Sciatic nerve (tissue), 2 donors: ENCODE measurements at regions not wholly inside any gene's neighbourhood (a gene's known extent, or its start where the extent isn't known, plus 50 kb on each side); places are given as distances from the start of the nearest gene placed in this dataset.
"Not testable (repeated sequence)": the region's sequence is repeated elsewhere in the genome, so short reads cannot be mapped to it uniquely, and the experiment has no call there.

Experiments used
- ATAC-seq: fragments of 200-7000 bp; cut with Tn5 transposase; one replicate; pipeline ENCODE4 v1.9.1; 2020; ENCODE audit warnings: mild to moderate bottlenecking, moderate library complexity
- DNase-seq: peaks from one replicate; pipeline ENCODE4 v3.0.0-alpha.2; 2020; ENCODE audit warnings: low spot score
- intact Hi-C: fragments of 100-400 bp; cut with DNase I; formaldehyde crosslinking; loops from one replicate; pipeline ENCODE4 v1.14.2; 2022
- donor health status: DM: no; HTN: no; CAD: no.
- donor health status: DM: no; HTN: no; CAD: no.

DNA sequence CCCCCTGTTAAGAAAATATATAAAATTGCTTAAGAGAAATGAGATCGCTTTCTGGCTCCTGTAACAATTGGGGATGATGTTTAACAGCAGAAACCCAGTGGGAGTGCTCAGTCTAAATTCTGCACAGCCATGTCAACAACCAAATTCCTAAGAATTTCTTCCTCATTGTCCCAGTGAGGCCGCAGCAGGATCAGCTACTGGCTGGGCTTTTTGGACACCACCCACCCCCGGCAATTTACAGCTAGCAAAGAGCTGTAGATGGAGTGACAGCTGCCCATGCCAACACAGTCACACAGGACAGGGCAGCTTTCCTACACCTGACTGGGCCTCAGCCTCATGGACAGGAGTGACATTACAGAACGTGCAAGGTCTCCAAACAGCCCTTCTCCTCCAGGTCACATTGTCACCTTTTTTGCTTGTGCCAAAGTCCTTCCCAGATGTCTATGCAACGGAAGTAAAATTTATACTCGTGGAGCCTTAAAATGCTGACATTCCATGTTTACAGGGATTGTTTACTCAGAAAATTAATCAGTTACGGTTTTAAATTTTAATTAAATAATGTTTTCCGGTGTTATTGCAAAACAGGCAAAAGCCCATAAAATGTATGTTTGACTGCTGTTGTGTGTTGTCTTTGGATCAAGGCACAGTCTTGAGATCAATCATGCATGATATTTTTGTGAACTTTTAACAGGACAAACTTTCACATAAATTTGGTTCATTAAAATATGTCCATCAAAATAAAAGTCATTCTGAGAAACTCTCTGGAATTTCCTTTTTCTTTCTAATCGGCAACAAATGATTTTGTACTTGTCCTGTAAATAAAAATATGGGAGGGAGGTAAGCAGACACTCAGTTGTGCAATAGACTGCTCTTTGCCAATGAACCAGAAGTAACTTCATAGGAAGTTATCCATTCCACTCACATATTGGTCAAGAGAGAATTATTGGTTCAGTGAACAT is 943.2 kb downstream of the MCTP2 start:
- peak; percentile 66 for DNase-seq
- intact Hi-C loops = no loop called here
- peak; percentile 85 for ATAC-seq

DNA sequence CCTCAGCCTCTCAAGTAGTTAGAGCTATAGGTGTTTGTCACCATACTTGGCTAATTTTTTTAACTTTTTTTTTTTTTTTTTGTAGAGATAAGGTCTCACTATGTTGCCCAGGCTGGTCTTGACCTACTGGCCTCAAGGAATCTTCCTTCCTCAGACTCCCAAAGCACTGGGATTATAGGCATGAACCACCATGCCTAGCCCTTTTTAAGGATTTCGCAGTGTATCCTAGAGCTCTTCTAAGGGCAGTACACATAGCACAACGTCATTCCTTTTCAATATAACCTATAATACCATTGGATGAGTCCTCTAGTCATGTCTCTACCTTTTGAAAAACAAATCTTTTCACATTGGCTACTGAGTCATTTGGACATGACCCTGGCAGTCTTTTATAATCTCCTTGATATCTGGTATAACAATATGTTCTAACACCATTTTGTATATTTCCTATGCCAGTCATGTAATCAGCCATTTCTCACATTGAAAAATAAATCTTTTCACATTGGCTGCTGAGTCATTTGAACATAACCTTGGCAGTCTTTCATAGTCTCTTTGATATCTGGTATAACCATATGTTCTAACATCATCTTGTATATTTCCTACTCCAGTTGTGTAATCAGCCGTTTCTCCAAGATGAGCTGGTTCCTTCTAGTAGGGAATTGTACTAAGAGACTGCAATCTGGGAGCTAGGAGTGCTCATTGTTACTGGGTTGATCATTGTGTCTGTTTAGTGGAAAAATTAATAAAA is 944.7 kb downstream of the MCTP2 start:
- DNase-seq (no peak), ATAC-seq (no peak)
- intact Hi-C loops = no loop called here

DNA sequence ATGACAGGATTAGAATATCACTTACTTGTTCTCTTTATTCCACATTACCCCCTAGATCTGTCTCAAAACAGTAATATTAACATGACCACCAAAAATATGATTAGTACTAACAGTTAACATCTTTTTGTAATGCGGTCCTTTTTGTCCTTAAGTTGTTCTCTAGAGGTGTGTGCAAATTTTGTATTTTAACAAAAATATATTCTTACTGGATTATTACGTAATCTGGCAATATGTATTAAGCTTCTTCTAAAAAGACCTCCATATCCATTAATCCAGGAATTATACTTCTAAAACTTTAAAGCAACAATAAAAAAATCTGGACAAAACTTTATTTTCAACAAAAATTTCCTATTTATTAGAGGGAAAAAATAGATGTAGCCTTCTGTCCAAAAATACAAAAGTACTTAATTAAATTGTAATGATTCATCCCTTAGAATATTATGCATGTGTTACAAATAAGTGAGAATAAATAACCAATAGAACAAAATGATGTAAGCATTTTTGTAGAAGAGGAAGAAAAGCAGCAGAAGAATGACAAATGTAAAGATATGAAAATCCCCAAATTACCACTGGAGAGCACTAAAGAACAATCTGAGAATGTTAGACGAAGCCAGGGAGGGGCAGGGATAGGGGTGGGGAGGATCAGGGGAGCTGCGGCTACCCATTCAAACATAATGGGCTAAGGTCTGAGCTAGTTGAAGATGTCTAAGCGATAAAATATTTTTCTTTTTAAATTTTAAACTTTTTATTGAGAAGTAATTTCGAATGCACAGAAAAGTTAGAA is 945.6 kb downstream of the MCTP2 start:
- DNase-seq (no peak), ATAC-seq (no peak)
- intact Hi-C loops = no loop called here

DNA sequence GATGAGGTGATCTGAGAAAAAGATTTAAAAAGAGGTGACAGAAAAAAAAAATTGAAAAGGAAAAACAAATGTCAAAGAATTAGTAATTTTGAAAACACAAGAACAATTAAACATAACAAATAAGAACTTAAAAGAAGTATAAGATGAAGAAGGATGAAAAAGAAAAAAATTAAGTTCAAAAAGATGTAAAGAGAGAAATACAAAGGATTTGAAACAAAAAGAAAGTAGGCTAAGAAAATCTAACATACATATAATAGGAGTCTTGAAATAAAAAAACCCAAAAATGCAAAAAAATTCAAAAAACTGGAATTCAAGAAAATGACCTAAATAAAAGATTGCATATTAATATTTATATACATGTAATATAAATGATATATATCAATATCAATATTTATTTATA is 949.2 kb downstream of the MCTP2 start:
- intact Hi-C loops = no loop called here
- no peak for DNase-seq
- ATAC-seq = no peak

DNA sequence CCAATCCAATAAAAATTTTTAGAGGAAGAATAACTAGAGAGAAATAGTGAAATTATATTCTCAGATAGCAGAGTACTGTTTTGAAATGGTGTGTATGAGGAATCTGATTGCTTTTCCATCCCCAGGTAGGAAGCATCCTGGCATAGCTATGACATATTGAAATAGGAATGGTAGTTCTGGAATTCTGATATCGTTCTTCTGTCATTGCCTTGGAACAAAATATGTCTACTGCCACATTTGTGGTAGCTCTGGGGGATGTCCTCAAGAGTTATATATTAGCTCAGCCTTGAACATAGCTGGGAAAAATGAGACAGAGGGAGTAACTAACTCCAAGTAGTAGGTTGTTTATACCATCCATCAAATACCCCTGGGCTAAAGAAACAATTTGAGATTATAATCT is 950.7 kb downstream of the MCTP2 start:
- no peak for DNase-seq
- ATAC-seq = no peak
- intact Hi-C loops = no loop called here

DNA sequence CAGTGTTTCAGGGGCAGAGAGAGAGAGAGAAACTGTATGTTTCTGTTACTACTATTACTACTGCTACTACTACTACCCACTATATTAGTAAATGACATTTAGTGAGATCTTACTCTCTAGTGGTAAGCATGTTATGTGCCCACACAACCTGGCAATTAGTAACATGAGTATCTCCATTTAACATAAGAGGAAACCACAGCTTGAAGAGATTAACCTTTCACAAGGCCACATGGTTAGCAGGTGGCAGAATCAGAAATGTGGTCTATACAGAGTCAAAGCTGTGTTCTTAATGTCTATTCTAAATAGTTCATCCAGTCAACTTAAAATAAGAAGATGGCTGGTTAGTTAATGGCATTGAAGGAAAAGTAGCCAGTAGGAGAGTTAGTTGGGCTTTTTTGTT is 961.6 kb downstream of the MCTP2 start:
- intact Hi-C loops = no loop called here
- ATAC-seq (no peak), DNase-seq (no peak)

DNA sequence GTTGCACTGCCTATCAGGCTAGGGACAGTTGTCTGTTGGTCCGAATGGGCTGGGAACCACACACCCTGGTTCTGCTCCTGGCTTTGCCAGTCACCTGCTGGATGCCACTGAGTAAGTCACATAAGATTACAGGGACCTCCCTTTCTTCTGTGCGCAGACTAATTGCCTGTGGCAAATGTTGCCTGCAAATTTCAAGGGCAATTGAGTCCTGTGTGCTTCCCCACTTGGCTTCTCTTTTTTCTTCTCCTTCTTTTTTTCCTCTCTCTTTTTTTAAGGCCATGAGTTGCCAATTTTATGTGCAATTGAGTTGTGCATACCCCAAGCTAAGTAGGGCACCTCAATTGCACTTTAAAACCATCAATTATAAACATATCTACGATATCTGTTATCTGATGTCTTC is 963.4 kb downstream of the MCTP2 start:
- intact Hi-C loops = no loop called here
- DNase-seq = no peak

DNA sequence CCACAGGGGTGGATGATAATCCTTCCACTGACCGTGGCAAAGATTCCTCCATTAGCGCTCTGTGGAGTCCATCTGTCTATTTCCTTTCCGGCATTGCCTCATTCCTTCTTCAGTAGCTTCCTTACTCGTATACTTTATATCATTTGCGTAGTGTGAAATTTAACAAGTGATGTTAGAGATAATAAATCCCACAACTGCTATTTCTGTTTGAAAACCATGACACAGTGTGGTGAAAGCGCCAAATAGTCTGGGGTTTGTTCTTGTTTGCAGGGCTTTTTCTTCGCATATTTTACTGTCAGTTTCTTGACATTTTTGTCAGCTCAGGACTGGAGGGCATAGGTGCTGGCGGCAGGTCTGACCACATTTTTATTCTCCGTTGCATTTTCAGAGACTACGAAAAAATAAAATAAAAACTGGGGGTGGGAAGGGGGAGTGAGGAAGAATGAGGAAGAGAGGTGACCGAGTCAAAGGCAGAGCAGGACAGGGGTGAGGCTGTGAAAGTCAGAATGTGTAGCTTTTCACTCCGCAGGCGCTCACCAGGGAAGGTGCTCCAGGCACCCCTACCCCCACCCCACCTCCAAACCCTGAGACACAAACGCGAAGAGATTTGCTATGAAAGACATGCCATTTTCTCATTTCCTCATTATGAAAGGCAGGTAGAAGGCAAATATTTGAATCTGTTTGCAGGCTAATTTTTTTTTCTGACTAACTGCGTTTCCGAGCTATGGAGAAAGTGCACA is 965.0 kb downstream of the MCTP2 start:
- ATAC-seq = no peak
- no peak for DNase-seq
- intact Hi-C loops = no loop called here

More for the DNA sequence above, 963.4 kb downstream of the MCTP2 start:
- no peak for ATAC-seq

DNA sequence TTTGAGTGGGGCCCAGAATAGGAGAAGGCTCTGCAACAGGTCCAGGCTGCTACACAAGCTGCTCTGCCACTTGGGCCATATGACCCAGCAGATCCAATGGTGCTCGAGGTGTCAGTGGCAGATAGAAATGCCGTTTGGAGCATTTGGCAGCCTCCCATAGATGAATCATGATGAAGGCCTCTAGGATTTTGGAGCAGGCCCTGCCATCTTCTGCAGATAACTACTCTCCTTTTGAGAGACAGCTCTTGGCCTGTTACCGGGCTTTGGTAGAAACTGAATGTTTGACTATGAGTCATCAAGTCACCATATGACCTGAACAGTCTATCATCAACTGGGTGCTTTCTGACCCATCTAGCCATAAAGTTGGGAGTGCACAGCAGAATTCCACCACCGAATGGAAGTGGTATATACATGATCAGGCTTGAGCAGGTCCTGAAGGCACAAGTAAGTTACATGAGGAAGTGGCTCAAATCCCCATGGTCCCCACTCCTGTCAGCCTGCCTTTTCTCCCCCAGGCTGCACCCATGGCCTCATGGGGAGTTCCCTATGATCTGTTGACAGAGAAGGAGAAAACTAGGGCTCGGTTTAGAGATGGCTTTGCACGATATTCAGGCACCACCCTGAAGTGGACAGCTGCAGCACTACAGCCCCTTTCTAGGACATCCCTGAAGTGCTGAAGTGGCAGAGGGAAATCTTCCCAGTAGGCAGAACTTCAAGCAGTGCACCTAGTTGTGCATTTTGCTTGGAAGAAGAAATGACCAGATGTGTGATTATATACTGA is 971.4 kb downstream of the MCTP2 start:
- no peak for DNase-seq
- intact Hi-C loops = no loop called here
- no peak for ATAC-seq

DNA sequence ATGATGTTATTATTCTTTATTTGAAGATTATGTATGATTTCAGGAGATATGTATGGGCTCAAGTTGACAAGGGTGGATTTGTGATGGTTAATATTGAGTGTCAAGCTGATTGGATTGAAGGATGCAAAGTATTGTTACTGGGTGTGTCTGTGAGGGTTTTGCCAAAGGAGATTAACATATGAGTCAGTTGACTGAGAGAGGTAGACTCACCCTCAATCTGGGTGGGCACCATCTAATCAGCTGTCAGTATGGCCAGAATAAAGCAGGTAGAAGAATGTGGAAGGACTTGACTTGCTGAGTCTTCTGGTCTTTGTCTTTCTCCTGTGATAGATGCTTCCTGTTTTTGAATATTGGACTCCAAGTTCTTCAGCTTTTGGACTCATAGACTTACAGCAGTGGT is 973.7 kb downstream of the MCTP2 start:
- ATAC-seq (no peak), DNase-seq (no peak)
- intact Hi-C loops = no loop called here

DNA sequence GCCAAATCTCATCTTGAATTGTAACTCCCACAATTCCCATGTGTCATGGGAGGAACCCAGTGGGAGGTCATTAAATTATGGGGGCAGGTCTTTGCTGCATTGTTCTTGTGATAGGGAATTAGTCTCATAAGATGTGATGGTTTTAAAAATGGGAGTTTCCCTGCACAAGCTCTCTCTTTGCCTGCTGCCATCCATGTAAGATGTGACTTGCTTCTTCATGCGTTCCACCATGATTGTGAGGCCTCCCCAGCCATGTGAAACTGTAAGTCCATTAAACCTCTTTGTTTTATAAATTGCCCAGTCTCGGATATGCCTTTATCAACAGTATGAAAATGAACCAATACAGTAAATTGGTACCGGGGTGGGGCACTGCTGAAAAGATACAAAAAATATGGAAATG is 974.5 kb downstream of the MCTP2 start:
- ATAC-seq, intact Hi-C loops, DNase-seq: not testable (repeated sequence)

DNA sequence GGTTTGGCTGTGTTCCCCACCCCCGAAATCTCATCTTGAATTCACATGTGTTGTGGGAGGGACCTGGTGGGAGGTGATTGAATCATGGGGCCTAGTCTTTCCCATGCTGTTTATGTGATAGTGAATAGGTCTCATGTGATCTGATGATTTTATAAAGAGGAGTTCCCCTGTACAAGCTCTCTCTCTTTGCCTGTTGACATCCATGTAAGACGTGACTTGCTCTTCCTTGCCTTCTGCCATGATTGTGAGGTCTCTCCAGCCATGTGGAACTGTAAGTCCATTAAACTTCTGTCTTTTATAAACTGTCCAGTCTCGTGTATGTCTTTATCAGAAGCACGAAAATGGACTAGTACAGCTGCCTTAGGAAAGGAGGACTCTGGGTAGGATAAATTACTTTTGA is 976.7 kb downstream of the MCTP2 start:
- ATAC-seq = no peak
- DNase-seq = no peak
- intact Hi-C loops = no loop called here

DNA sequence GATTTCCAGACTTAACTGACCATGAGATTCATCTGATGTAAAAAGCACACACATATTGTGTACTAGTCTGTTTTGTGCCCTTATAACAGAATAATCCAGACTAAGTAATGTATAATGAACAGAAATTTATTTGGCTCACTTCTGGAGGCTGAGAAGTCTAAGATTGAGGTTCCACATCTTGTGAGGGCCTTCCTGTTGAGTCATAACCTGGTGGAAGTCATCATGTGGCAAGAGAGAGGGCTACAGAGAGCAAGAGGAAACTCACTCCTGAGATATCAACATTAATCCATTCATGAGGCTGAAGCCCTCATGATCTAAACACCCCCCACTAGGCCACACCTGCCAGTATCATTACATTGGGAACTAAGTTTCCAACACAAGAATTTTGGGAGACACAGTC is 977.6 kb downstream of the MCTP2 start:
- DNase-seq (no peak), ATAC-seq (no peak)
- intact Hi-C loops = no loop called here

DNA sequence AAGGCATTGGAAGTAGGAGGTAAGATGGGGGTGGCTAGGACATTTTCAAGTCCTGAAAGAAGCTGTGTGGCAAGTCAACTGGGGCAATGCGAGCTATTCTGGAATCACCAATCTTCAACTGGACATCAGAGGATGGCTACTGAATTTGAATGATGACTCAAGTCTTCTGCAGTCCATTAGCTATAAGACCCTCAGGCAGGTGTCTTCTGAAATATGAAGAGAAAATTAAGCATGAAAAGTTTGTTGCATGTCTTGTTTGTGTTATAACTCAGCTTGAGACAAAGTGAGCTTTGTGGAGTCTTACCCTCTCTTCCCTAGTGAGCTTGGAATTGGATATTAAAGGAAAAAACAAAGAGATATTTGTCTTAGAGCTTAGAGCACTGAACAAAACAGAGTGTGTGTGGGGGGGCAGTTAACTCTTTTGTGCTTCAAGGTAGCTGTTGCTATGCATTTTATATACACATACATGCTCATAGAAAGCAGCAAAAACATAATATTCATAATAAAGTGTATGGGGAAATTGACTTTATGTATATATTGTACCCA is 979.1 kb downstream of the MCTP2 start:
- DNase-seq (no peak), ATAC-seq (peak; percentile 86)
- intact Hi-C loops = no loop called here

DNA sequence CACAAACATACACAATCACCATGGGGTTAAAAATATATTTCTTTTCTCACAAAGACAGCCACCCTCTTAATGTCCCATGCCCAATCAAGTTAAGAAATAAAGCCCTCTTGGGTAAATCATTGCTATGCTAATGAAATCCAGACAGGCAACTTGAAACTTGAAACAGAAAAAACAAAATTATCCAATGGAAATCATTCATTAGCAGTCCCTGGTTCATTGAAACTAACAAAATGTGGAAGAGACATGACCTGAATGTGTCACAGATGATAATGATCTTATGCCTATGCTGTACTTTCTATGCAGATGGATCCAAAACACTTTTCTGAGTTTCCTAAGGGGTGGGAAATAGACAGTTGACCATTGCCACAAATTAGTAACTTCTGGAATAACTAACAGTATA is 983.7 kb downstream of the MCTP2 start:
- intact Hi-C loops = no loop called here
- ATAC-seq = no peak

DNA sequence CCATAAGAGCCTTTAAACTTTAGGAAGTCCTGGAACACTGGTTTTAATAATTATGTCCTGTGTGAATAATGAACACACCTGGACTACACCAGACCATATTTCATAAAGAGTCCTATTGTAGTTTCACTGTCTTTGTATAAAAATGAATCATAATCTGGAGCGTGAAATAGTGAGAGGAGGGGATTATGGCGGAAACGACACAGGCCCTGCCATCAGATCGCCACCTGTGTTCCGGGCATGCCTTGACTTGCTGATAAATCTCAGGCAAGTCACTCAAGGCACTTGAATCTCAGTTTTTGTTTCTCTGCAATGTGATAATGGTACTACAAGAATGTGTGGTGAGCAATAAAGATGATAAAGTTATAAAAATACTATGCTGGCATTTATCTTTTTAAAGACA is 995.5 kb downstream of the MCTP2 start:
- no peak for ATAC-seq
- intact Hi-C loops = no loop called here
- no peak for DNase-seq

More for the DNA sequence above, 983.7 kb downstream of the MCTP2 start:
- no peak for DNase-seq

DNA sequence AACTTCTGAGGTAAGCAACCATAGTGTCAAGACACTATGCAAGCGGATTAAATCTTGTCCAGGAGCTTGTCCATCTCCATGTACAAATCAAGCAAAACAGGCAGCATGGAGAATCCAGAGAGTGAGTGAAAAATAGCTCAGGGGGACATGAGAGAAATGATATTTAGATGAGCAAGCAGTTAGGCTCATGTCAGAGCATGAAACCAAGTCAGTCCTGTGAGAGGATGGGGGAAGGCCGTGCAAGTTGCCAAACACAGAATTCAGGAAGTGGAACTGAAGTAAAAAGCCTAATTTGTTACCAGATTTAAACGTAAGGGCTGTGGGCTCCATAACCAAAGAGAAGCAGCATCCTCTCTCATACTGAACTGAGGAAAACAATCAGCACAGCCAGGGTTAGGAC is 995.9 kb downstream of the MCTP2 start:
- ATAC-seq = no peak
- intact Hi-C loops = no loop called here
- DNase-seq = no peak
